ENCODE measurements at regions not wholly inside any gene's neighbourhood (a gene's known extent, or its start where the extent isn't known, plus 50 kb on each side); places are given as distances from the start of the nearest gene placed in this dataset.
"Not testable (repeated sequence)": the region's sequence is repeated elsewhere in the genome, so short reads cannot be mapped to it uniquely, and the experiment has no call there.

- Mint-ChIP-seq H3K4me3 (no peak overlapping the region), H3K9me3 (peaks cover 6% of the 10 kb centered on the region), H3K4me1 (peaks cover 10% of the 10 kb centered on the region), H3K27ac (ENCODE audit: unreplicated experiment) (no peak overlapping the region), H3K27me3 (ENCODE audit: low read depth) (no peaks in the 10 kb centered on the region), H3K36me3 (ENCODE audit: low read depth) (no peaks in the 10 kb centered on the region)
- no peak for TF ChIP-seq CTCF (conservative IDR thresholded peaks at IDR 0.05)
- no peak for DNase-seq (ENCODE audit: low read depth, low spot score)
These were observed 630.8 kb upstream of the INTU start for GRCh38 chr4:127001933-127002332.

- H3K4me3 Mint-ChIP-seq, result no peak overlapping the region
- no peak for DNase-seq (ENCODE audit: low read depth, low spot score)
- no peak for TF ChIP-seq CTCF (conservative IDR thresholded peaks at IDR 0.05)
- H3K9me3 Mint-ChIP-seq, result peaks cover under 1% of the 10 kb centered on the region
- H3K27ac Mint-ChIP-seq (ENCODE audit: unreplicated experiment), result no peak overlapping the region
- peaks cover 8% of the 10 kb centered on the region for H3K4me1 Mint-ChIP-seq
- no peaks in the 10 kb centered on the region for H3K36me3 Mint-ChIP-seq (ENCODE audit: low read depth)
- no peaks in the 10 kb centered on the region for H3K27me3 Mint-ChIP-seq (ENCODE audit: low read depth)
These were observed 626.3 kb upstream of the INTU start for GRCh38 chr4:127006446-127006877.

GRCh38 chr4:127007305-127007704 lies 625.5 kb upstream of the INTU start:
- Mint-ChIP-seq H3K9me3 (no peaks in the 10 kb centered on the region), H3K36me3 (ENCODE audit: low read depth) (no peaks in the 10 kb centered on the region), H3K27me3 (ENCODE audit: low read depth) (no peaks in the 10 kb centered on the region), H3K4me1 (peaks cover 2% of the 10 kb centered on the region), H3K27ac (ENCODE audit: unreplicated experiment) (no peak overlapping the region), H3K4me3 (no peak overlapping the region)
- DNase-seq (ENCODE audit: low read depth, low spot score), result no peak
- no peak for TF ChIP-seq CTCF (conservative IDR thresholded peaks at IDR 0.05)

- Mint-ChIP-seq H3K4me1 (peaks cover 10% of the 10 kb centered on the region), H3K27me3 (ENCODE audit: low read depth) (no peaks in the 10 kb centered on the region), H3K36me3 (ENCODE audit: low read depth) (no peaks in the 10 kb centered on the region), H3K27ac (ENCODE audit: unreplicated experiment) (no peak overlapping the region), H3K4me3 (no peak overlapping the region), H3K9me3 (no peaks in the 10 kb centered on the region)
- TF ChIP-seq CTCF (conservative IDR thresholded peaks at IDR 0.05), result no peak
- DNase-seq (ENCODE audit: low read depth, low spot score), result no peak
These were observed 620.2 kb upstream of the INTU start for GRCh38 chr4:127012549-127012948.

- H3K9me3 Mint-ChIP-seq, result no peaks in the 10 kb centered on the region
- H3K36me3 Mint-ChIP-seq (ENCODE audit: low read depth), result peaks cover 3% of the 10 kb centered on the region
- H3K4me1 Mint-ChIP-seq, result peaks cover 10% of the 10 kb centered on the region
- peak overlapping the region; percentile 84 for H3K27ac Mint-ChIP-seq (ENCODE audit: unreplicated experiment)
- H3K27me3 Mint-ChIP-seq (ENCODE audit: low read depth), result no peaks in the 10 kb centered on the region
- H3K4me3 Mint-ChIP-seq, result no peak overlapping the region
- TF ChIP-seq CTCF (conservative IDR thresholded peaks at IDR 0.05), result no peak
- no peak for DNase-seq (ENCODE audit: low read depth, low spot score)
These were observed 617.1 kb upstream of the INTU start for GRCh38 chr4:127015667-127016117.

- Mint-ChIP-seq H3K4me1 (peaks cover 10% of the 10 kb centered on the region), H3K9me3 (no peaks in the 10 kb centered on the region), H3K27me3 (ENCODE audit: low read depth) (no peaks in the 10 kb centered on the region), H3K36me3 (ENCODE audit: low read depth) (peaks cover 3% of the 10 kb centered on the region), H3K4me3 (no peak overlapping the region), H3K27ac (ENCODE audit: unreplicated experiment) (no peak overlapping the region)
- no peak for DNase-seq (ENCODE audit: low read depth, low spot score)
- TF ChIP-seq CTCF (conservative IDR thresholded peaks at IDR 0.05), result no peak
These were observed 614.4 kb upstream of the INTU start for GRCh38 chr4:127018381-127018780.

- H3K27ac Mint-ChIP-seq (ENCODE audit: unreplicated experiment); H3K4me1 Mint-ChIP-seq; DNase-seq (ENCODE audit: low read depth, low spot score); H3K9me3 Mint-ChIP-seq; H3K27me3 Mint-ChIP-seq (ENCODE audit: low read depth); H3K4me3 Mint-ChIP-seq; H3K36me3 Mint-ChIP-seq (ENCODE audit: low read depth): not testable (repeated sequence)
These were observed 611.9 kb upstream of the INTU start for GRCh38 chr4:127020831-127021230.

All from neural crest cell (in vitro differentiated cells).